HG03342 (cell line): ENCODE measurements at regions not wholly inside any gene's neighbourhood (a gene's known extent, or its start where the extent isn't known, plus 50 kb on each side); places are given as distances from the start of the nearest gene placed in this dataset.

Experiments
- ATAC-seq: cut with Tn5 transposase; IDR thresholded peaks from one replicate; pipeline ENCODE4 v1.9.1; 2021; ENCODE audit warnings: mild to moderate bottlenecking, moderate library complexity; ENCODE audit not compliant: unreplicated experiment

GRCh38 chr13:75061909-75062308 is 420.1 kb downstream of the TBC1D4 start:
- no peak for ATAC-seq

- ATAC-seq: no peak
These were observed 426.7 kb downstream of the TBC1D4 start for GRCh38 chr13:75055296-75055695.

DNA sequence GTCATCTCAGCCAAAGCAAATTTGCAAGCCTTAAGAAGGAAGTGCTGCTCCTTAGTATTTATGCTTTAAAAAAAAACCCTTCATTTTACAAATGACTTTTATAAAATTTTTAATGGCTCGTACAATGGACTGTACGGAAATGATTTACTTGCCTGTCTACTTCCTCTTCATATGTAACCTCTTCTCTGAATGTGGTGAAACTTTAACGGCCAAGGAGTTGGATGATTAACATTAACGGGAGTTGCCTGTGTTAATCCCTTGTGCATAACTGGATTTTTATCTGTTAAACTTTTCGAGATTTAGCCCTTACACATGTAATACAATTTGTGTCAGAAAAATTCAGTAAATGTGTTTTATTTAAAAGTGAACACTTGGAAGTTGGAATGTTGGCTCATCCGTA is 429.4 kb downstream of the TBC1D4 start:
- ATAC-seq: no peak

GRCh38 chr13:75050419-75051046 is 431.4 kb downstream of the TBC1D4 start:
- no peak for ATAC-seq

DNA sequence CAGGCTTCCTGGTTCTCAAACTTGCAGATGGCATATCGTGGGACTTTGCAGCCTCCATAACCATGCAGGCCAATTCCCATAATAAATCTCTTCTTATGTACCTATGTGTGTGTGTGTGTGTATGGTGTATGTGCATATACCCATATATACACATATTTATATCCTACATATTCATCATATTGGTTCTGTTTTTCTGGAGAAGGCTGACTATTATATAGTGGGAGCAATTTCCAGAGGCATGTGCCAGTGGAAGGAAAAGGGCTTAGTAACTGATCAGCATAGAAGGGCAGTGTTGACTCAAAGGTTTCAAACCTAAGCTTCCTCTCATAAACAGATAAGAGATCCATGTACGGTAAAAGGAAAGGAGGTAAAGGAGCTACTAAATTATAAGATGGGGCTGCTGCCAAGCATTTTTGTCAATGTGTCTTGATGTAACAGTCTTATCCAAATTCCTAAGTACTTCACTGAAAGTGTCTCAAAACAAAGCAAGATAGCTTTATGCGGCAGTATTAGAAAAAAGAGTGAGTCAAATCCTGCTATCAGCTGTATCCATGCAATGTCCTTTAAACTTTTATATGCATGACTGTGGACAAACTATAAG is 432.1 kb downstream of the TBC1D4 start:
- ATAC-seq: no peak

DNA sequence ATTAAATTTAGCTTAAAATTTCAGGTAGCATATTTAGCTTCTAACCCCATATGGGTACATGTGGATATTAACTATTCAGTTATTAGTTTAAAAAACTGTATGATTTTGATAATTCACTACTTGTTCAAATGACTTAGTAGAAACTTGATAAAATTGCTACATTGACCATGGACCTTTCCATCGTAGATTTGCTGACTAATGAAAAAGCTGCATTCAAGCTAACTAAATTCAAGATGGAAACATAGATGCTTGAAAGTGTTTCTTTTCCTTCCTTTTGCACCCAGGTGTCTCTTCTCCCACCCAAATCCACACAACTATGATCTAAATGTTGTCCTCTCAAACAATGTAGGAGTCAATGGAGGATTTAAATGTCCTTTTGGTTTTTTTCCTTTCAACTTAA is 439.2 kb downstream of the TBC1D4 start:
- no peak for ATAC-seq

GRCh38 chr13:75038393-75039113 is 443.4 kb downstream of the TBC1D4 start:
- ATAC-seq: no peak

DNA sequence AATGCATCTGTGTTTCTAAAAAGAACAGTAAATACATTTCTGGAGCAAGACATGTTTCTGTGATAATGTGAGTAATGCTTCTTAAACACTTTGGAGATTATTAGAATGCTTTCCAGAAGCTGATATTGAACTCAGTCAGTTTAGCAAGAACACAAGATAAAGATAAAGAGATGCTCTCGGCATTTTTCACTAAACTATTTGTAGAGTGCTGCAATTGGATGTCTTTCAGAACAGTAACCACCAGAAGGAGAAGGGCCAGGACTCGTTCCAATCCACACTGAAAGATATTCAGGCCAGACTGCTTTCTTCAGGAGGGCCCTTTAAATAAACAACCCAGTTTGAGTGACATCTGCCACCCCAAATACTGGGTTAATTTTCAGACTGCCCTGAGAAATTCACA is 456.0 kb downstream of the TBC1D4 start:
- no peak for ATAC-seq

DNA sequence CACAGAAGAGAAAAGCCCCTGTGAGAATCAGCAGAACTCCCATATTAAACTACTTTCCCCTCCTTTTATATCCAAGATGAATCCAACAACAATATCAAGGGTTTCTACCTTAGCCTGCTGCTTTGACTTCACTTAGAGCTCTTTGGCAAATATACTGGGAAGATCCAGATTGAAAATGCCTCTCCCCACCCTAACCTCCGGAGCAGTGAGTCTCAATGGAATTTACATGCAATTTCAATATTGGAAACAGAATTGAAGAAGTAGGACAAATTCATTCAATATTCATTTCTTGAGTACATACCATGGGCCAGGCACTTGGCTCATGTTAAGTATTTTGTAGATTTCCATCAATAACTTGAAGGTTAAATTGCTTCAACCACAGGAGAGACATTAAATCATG is 457.4 kb downstream of the TBC1D4 start:
- no peak for ATAC-seq

- no peak for ATAC-seq
These were observed 458.4 kb downstream of the TBC1D4 start for GRCh38 chr13:75023609-75024008.

DNA sequence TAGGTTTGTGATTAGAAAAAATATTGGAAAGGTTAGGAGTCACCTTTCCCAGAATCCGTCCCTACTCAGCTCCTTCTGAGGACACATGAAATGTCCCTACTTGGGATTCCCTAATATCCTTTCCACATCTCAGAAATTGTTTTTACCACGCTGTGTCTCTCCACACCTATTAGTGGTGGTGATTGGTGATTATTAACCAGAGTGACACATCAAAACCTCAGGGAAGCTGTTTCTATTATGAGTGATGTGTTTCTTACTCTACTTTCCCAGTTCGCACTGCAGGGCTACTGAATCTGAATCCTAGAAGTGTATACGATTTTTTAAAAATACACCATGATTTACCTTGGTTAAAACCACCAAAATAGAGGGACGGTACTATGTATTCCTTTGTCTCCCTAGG is 460.8 kb downstream of the TBC1D4 start:
- ATAC-seq: no peak

- ATAC-seq: no peak
These were observed 465.7 kb downstream of the TBC1D4 start for GRCh38 chr13:75016225-75016624.

DNA sequence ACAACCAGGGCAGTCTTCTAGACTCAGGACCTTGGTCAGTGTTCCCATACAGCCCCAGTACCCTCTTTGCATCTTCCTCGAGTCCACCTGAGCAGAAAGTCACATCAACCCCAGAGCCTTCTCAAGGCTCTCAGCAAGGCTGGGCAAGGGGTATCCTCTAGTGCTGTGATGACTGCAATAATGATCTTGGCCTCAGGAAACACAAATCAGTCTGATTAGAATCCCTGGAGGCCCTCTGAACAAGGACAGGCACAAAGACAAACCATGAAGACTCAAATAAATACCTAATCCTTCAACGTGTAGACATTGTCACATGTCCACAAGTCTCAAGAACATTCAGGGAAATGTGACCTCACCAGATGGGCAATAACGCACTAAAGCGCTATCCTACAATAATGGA is 468.2 kb downstream of the TBC1D4 start:
- ATAC-seq: no peak

DNA sequence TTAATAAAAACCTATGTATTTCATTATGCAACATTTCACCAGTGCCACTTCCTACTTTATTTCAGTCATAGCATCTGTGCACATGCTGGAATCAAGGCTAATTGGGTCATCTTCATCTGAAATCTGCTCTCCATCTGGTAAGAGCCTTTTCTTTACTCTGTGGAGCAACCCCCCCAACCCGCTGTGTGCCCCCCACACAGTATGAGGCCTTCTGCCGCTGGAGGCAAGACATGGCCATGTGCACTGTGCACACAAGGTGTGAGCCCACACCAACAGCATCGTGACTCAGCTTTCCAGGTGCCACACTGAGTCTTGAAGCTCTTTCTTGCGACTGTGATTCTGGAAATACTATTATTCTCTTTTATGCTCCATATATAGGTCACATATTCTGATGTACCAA is 471.0 kb downstream of the TBC1D4 start:
- ATAC-seq: no peak

- ATAC-seq: no peak
These were observed 473.0 kb downstream of the TBC1D4 start for GRCh38 chr13:75008926-75009325.

DNA sequence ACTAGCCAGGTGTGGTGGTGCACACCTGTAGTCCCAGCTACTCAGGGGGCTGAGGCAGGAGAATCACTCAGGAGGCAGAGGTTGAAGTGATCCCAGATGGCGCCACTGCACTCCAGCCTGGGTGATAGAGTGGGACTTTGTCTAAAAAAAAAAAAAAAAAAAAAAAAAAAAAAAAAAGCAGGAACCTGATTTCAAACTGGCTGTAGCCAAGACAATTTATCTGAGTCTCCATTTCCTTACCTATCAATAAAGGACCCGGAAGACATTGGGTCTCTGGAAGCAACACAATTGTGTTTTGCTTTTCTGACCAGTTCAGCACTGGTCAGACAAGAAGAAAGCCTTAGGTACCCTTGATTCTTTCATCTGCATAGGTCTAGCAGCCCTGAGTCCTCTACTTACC is 491.0 kb downstream of the TBC1D4 start:
- ATAC-seq: no peak

DNA sequence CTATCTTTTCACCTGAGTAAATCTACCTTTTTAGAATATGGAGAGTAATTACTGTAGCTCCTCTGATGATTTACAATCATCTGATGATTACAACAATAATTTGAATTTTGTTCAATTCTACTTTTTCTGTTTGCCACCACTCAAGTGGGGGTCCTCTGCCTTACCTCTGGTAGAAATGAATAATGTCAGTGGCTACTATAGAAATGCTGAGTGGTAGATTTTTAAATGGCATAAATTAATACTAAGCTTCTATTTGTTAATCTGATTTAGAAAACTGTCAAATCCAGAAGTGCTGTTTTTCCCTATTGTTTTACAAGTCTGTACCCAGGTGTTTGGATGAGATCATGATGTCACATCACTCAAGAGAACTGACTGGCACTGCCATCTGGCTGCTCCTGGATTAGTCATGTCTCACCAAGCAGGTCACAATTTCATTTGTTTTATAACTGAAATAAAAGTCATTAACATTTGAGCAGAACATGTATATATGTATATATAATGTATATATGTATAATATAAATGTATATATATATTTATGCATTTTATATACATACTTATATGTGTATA is 494.8 kb downstream of the TBC1D4 start:
- no peak for ATAC-seq

DNA sequence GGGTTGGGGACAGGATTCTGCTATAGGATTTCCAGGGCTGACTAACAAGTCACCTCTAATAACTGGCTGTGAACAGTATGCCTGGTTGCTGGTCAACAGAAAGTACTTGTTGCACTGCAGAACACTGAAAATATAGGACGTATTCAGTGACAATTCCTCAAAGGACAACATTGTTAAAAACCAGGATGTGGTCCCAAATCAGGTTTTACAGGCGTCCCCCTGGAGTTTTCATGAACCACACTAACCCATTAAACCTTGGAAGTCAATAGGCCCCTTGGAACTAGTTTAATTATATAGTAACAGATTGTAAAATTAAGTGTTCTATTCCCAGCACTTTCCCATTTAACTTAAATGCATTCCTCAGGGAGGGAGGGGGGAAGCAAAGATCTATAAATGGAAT is 495.4 kb downstream of the TBC1D4 start:
- no peak for ATAC-seq

- ATAC-seq: no peak
These were observed 502.3 kb downstream of the TBC1D4 start for GRCh38 chr13:74979703-74980102.

DNA sequence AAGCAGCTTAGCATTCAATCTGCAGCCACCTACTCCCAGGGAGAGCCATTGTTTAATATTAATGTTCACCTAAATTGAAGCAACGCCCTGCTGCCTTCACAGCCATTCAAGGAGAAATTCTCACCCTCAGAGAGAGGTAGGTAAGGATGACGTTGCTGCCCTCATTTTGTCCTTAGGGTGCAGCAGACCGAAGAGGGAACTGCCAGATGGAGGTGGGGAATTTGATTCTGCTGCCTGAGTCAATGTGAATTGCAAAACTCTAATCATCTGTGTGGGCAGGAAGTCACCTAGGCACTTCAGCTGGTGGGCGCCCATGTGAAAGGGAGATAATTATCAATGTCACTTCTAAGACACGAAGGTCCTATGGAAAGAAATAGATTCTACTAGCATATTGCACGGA is 503.4 kb downstream of the TBC1D4 start:
- ATAC-seq: no peak

- ATAC-seq: no peak
These were observed 504.5 kb downstream of the TBC1D4 start for GRCh38 chr13:74977498-74977897.

- ATAC-seq: no peak
These were observed 506.9 kb downstream of the TBC1D4 start for GRCh38 chr13:74975111-74975510.
